NCI-H1048 (cell line): ENCODE measurements at regions not wholly inside any gene's neighbourhood (a gene's known extent, or its start where the extent isn't known, plus 50 kb on each side); places are given as distances from the start of the nearest gene placed in this dataset.
"Not testable (repeated sequence)": the region's sequence is repeated elsewhere in the genome, so short reads cannot be mapped to it uniquely, and the experiment has no call there.

Experiments used
- DNase-seq: peaks from one replicate; lab custom pipeline; 2025; lab: John Stamatoyannopoulos, UW

DNA sequence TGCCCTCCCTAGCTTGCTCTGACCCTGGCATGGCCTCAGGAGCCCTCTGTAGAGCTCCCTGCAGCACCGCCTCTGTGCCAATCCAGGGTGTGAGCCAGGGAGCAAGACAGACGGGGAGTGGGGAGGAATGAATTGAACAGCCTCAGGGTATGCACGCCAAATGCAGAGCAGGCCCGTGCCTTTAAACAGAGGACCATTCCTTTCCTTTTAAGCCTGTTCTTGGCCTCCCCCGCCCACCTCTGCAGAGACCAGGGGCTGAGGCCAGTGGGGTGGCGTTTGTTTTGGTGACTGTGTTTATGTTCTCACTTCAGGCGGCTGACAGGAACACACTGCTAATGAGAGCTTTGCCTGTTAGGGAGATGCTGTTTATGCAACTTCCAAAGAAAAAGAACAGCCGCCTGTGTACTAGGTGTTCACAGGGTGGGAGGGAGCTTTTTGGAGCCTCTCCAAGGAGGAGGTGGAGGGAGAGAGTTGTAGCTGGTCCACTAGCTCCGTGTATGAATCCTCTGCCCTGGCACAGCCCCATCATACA lies 528.1 kb upstream of the DPP6 start:
- DNase-seq: no peak

DNA sequence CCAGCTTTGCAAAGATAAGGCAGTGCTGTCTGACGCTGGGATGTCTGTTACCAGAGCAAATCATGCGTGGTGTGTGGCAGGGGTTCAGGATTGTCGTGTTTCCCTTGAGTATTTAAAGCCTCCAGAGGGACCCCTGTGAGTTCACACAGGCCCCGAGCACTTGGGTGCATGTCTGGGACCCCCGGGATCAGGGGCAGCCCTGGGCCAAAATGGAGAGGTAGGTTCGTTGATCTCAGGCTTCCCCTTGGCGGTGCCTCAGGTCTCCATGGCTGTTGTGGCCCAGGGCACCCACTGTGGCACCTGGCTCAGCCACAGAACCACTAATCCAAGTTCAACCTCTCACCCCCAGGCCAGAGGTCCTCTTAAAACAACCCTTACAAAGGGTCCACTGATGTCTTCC lies 523.1 kb upstream of the DPP6 start:
- DNase-seq: no peak

DNA sequence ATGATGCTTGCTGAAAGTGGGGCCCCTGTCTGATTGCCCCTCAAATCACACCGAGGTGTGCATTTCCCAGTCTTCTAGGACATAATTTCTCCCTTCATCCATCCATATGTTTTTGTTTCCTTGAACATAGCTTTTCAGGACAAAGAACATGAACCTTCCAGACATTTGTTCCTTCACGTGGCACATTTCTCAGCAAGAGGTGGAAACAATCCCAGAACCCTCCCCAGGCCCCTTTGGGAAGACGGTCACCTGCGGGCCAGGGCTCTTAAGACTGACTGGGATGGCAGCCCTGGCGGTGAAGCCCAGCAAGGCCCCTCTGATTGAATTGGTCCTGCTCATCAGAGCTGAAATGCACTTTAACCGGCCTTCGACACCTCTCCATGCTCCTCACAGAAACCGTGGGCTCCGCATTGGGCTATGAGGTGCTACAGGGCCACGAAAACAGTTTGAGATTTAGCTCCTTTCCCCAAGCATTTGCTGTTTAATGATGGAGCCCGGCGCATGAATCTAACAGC lies 522.5 kb upstream of the DPP6 start:
- DNase-seq: no peak

DNA sequence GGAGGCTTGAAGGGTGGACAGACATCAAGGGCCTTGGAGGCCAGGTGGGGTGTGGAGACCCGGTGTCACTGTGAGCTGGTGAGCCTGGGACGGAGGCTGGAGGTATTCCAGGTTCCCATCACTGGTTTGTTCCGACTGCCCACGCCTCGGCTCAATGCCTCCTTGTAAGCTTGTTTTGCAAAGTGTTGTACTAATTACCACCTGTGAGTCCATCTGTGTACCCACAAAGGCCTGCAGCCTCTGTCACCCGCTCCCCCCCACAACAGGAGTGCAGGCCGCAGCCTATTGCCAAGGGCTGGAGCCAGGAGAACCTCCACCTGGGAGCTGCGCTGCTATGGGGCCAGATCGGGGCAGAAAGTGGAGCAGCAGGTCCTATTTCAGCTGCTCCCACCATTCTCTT lies 521.8 kb upstream of the DPP6 start:
- no peak for DNase-seq

DNA sequence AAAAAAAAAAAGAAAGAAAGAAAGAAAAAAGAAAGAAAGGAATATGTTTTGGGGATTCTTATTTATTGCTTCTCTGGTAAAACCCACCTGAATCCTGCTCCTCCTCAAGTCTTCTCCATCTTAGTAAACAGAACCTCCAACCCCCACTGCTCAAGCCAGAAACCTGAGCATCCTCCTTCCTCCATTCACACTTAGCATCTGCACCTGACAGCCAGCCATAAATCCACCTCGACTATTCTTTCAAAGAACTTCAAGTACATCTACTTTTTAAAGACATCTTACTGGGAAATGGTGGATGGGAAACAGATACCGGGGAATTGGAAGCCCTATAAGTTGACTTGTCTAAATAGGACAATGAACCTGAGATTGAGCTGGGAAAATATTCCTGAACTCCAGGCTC lies 519.9 kb upstream of the DPP6 start:
- no peak for DNase-seq

DNA sequence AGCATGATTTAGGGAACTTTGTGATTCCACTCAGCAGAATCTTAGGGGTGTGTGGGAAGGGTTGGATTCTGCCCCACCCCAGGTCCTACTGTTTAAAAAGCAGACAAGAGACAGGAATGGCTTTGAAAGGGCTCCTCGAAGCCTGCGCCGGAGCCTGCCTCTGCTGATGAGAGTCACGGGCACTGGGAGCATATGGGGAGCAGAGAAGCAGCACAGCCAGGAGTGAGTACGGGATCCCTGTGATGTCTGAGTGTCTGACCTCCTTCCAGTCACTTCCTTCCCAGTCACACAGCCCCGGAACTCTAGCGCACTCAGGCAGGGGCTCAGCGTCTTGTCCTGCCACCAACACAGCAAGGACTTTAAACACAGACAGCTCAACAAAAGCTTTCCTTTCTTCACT lies 514.9 kb upstream of the DPP6 start:
- no peak for DNase-seq

DNA sequence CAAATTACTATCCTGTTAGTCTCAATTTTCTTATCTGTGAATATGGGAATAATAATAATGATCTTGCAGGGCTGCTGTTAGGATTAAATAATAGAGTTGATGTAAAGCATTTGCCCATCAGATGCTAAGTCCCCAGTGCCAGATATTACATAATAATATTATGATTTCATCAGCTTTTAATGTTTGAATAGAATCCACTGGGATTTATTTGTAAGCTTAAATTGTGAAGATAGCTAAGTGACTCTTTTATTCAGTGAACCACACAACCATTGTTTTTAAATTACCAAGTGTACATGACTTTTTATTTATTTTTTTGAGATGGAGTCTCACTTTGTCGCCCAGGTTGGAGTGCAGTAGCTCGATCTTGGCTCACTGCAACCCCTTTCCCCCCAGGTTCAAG lies 510.3 kb upstream of the DPP6 start:
- DNase-seq: no peak

DNA sequence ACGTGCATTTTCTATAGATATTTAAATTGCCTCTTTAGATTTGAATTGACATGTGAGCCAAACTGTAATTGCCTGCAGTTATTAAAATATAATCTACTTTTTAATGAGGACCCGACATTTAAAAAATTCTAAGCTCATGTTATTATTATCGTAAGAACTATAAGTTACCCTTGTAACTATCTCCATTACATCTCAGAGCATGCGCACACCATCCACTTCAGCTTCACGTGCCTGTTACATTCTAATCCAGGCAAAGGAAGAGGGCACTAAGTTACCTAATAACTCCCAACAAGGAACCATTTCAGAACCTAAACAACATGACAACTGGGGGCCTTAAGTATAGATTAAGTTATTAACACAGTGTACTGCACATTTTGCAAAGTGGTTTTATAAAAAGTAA lies 509.0 kb upstream of the DPP6 start:
- no peak for DNase-seq

DNA sequence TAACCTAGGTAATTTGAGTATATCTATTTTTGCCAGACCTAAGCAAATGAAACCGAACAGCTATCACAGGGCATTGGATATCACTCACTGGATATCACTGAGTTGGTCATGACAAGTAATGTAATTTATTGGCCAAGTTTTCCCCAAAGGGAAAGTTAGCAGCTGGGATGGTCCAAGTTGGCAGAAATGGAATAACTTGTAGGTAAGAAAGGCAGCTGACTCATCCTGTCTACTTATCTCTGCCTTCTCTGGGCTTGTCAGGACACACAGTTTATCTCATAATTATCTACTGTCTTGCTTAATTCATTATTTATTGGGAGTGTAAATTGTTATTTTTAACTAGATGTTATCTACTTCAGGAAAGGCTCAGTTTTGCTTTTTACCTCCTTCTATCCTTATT lies 502.0 kb upstream of the DPP6 start:
- DNase-seq: no peak

DNA sequence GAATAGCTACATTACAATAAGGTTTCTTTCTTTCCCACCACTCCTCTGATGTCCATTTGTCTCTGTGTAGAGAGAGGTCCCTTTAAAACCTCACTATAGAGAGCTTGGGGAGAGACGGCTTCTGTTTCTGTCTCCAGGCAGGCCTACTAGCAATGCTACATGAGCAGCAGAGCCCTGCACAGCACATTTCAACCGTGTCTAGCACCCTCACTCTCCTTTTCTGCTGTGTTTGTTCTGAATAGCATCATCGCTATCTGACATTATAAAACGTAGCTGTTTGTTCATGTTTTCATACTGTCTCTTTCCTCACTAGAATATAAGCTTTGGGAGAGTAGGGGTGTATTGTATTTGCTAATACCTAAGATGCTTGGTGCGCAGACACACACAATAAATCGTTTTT lies 487.8 kb upstream of the DPP6 start:
- no peak for DNase-seq

DNA sequence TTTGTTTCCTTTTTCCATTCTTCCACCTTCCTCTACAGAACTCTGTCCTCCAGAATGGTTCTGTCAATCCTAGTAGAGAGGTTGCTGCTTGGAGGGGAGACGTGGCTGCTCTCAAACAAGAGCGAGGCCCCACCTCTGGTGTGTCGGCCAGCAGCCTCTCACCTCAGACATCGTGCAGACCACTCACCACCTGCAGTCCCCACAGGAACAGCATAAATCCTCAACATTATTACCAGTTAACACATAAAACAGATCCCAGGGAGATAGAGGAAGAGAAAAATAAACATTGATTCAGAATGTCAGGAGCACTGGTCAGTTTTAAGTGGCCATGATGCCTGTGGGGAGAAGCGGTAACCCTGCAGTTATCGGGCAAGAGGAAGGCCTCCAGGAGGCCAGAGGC lies 485.9 kb upstream of the DPP6 start:
- no peak for DNase-seq

DNA sequence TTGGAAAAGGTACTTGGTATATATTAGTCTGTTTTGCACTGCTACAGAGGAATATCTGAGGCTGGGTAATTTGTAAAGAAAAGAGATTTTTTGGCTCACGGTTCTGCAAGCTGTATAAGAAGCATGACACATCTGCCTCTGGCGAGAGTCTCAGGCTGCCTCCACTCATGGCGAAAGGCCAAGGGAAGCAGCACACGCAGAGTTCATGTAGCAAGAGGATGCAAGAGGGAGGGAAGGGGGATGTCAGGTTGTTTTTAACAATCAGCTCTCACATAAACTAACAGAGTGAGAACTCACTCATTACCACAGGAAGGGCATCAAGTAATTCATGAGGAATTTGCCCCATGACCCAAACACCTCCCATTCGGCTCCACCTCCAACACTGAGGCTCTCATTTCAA lies 484.8 kb upstream of the DPP6 start:
- no peak for DNase-seq

DNA sequence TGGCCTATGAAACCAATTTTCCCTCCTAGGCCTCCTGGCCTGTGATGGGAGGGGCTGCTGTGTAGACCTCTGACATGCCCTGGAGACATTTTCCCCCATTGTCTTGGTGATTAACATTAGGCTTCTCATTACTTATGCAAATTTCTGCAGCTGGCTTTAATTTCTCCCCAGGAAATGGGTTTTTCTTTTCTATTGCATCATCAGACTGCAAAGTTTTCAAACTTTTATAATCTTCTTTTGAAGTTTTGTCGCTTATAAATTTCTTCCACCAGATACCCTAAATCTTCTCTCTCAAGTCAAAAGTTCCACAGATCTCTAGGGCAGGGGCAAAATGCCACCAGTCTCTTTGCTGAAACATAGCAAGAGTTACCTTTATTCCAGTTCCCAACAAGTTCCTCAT lies 482.7 kb upstream of the DPP6 start:
- DNase-seq: not testable (repeated sequence)

DNA sequence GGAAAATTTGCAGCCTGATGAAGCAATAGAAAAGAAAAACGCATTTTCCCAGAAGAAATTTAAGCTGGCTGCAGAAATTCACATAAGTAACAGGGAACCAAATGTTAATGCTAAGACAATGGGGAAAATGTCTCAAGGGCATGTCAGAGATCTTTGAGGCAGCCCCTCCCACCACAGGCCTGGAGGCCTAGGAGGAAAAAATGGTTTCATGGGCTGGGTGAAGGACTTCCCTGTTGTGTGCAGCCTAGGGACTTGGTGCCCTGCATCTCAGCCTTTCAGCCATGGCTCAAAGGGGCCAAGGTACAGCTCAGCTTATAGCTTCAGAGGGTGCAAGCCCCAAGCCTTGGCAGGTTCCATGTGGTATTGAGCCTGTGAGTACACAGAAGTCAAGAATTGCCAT lies 476.1 kb upstream of the DPP6 start:
- no peak for DNase-seq

DNA sequence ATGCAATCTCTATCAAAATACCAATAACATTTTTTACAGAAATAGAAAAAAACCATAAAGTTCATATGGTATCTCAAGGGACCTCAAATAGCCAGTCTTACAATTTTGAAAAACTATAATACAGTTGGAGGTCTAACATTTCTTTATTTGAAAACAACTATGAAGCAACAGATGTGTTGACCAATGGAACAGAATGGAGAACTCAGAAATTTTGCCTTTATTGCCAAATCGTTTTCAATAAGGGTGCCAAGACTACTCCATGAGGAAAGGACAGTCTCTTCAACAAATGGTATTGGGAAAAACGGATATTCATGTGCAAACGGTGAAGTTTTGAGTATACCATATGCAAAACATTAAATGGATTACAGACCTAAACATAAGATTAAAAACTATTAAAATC lies 470.8 kb upstream of the DPP6 start:
- DNase-seq: no peak

DNA sequence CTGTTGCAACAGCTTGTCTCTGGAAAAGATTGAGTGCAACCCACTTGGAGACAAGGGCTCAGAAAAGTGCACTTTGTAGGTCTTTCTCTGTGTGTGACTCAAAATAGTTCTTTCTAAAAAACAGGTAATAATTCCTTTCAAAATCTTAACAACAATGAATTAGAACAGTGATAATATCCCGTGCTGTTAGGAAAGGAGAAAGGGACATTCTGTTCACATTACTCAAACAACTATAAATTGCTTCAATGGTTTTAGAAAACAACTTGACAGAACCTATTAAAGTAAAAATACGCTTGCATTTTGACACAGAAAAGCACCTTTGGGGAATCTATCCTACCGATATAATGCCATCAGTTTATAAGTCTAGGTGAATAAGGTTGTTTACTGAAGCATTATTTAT lies 468.1 kb upstream of the DPP6 start:
- no peak for DNase-seq

DNA sequence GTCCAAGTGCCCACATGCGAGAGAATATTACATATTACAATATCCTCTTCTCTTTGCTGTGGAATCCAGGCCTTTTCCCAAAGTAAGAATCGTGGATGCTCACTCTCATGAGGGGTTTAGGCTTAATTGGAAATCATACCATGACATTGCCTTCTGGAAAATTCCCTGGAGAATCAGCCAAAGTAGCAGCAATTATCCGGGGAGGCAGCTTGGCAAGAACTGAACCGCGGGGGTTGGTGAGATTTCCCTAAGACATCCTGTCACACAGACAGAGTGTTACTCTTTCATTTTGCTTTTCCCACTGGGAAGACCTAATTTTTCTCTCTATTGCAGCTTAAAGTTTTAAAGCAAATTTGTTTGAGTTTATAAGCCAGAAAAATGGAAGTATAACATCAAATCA lies 463.6 kb upstream of the DPP6 start:
- DNase-seq: no peak

DNA sequence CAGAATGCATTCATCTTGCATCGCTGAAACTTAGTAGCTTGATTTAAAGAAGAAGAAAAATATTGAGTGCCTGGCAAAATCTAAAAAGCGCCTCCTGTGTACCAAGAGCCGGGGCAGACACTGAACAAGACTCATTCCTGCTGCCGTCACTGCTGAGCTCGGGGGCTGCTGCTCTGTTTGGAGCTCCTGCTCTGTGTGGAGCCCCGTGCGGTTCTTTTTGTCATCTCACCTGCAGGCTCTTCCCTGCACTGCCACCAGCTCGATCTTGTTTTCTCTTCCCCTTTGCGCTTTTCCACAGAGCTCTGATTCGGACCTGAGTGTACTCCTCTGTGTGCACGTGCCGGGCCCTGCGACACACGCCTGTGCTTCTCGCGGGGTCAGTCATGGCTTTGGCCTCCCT lies 462.1 kb upstream of the DPP6 start:
- DNase-seq: no peak

DNA sequence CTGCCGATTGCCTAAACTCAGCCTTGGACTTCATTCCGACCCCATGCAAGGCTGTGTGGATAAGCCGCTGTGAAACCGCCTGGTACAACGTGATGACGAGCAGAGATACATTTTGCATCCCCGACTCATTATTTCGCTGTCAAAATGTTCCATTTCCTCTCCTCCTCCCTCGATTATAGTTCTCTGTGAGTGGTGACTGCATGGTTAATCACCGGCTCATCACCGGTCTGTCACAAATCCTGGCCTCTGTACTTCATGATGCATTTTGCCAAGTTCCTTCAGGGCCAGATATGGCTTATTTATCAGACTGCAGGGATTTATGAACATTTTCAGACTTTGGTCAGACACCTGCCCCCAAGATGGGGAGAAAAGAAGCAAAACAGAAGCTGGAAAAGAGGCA lies 461.6 kb upstream of the DPP6 start:
- DNase-seq: no peak

DNA sequence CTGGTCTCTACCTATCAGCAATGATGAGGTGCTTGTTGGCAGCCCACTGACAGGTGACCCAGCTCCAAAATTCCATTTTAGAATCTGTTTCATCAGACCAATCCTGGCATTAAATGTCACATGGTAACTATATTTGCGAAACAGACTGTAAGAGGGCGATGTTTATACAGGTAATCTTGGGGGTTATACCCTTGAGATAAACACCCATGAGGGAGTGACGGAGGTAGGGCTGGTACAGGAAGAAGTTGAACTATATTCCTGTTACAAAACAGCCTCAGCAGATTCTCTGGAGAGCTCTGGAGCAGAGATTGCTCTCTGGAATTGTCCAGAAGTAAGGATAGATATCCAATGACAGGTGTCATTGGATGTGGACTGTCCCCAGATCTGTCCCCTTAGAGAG lies 444.8 kb upstream of the DPP6 start:
- no peak for DNase-seq

DNA sequence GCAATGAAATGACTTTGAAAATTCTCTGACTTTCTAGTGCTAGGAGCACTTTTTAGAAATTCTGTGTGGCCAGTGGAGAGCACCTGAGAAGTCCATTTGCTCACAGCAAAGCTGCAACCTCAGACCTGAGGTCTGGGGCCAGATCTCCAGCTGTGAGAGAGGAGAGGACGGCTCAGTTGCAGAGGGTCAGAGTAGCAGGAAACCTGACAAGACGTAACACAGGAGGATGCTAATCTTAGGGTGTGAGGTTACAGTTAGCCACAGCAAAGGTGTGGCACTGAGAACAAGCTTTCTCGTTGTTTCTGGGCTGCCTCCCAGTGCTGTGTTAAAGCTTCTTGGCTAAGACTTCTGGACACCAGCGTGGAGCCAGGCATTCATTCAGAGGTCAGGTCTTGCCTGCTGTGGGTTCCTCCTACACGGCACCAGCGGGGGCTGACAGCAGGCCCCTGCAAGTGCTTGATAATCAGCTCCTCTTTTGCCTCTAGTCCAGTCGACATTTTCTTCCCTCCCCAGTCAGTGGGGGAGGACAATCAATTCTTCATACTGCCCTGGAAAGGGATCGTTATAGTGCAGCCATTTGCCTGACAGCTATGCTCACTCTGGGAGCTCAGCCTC lies 435.4 kb upstream of the DPP6 start:
- DNase-seq: no peak

DNA sequence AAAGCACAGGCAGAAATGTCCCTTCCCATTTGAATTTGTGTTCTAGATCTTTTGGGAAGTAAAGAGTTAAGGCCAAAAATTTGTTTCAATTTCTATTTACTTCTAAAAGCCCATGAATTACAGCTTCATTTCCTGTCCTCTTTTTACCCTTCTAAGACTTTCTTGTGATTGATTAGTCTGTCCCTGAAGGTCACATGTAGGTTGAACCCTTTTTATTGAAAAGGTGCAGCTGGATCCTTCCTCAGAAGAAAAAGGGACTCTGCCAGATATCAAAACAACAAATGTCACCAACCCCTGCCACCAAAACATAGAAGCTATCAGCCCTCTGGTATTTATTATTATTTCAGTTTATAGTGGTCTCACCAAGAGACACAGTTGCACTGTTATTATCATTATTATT lies 424.9 kb upstream of the DPP6 start:
- no peak for DNase-seq

DNA sequence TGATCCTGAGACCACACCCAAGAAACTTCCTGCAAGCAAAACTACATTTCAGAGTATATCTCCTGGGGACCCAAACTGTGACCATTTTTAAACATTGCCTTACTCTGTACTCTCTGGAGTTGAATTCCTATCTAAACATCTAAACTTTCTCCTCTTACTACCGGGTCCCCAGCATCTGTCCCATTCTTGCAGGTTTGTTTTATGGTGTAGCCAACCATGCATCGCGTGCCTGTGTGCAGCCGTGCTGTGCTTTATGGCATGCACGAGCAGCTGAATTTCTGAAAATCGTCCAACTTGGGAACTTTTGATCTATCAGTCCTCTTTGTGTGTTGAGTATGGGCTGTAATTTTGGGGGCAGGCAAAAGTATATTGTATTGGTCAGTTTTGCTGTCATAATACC lies 423.8 kb upstream of the DPP6 start:
- no peak for DNase-seq

DNA sequence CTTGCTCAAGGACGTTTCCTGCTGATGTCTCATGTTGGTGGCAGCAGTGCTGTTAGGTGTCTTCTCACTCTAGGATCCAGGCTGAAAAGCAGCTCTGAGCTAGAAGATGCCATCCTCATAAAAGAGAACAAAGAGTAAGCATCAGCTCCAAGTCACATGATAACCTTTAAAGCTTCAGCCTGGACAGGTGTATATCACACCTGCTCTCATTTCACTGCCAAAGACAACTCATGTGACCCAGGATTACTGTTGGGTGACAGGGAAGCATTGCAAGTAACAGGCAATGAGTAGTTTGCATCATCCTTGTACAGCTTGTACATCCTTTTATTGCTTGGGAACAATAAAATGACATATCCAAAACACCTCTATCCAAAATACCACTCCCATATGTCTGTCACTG lies 423.4 kb upstream of the DPP6 start:
- no peak for DNase-seq
